KMS-11 (cell line): ENCODE measurements at regions not wholly inside any gene's neighbourhood (a gene's known extent, or its start where the extent isn't known, plus 50 kb on each side); places are given as distances from the start of the nearest gene placed in this dataset.

Experiments
- H2AFZ ChIP-seq: fragments of 200-600 bp; sonication (generic); 2 replicates; pipeline ENCODE4 v1.6.1; 2016; ENCODE audit warnings: antibody characterized with exemption, mixed run types, low read depth
- H3K27ac ChIP-seq: fragments of 200-600 bp; sonication (generic); 2 replicates; pipeline ENCODE4 v1.6.1; 2016; ENCODE audit warnings: mild to moderate bottlenecking, mixed run types
- H3K27me3 ChIP-seq: fragments of 200-600 bp; sonication (generic); 2 replicates; pipeline ENCODE4 v1.6.1; 2017; ENCODE audit warnings: mild to moderate bottlenecking, low read depth, mixed run types, moderate library complexity; ENCODE audit not compliant: insufficient read depth
- H3K36me3 ChIP-seq: fragments of 200-600 bp; sonication (generic); 2 replicates; pipeline ENCODE4 v1.6.1; 2017; ENCODE audit warnings: mild to moderate bottlenecking, mixed run types; ENCODE audit not compliant: insufficient read depth
- H3K4me1 ChIP-seq: fragments of 200-600 bp; sonication (generic); 2 replicates; pipeline ENCODE4 v1.6.1; 2016; ENCODE audit warnings: mild to moderate bottlenecking, low read depth, mixed run types; ENCODE audit not compliant: poor library complexity, severe bottlenecking
- H3K4me2 ChIP-seq: fragments of 200-600 bp; sonication (generic); 2 replicates; pipeline ENCODE4 v1.7.0; 2016; ENCODE audit warnings: mild to moderate bottlenecking, mixed run types
- H3K4me3 ChIP-seq: fragments of 200-600 bp; sonication (generic); IDR thresholded peaks from 2 replicates; pipeline ENCODE4 v1.6.1; 2017; ENCODE audit warnings: low read depth, low read length, mixed read lengths; ENCODE audit not compliant: insufficient read depth
- H3K79me2 ChIP-seq: fragments of 200-600 bp; sonication (generic); 2 replicates; pipeline ENCODE4 v1.6.1; 2016; ENCODE audit warnings: low read depth, mixed run types; ENCODE audit not compliant: insufficient read depth
- H3K9ac ChIP-seq: fragments of 200-600 bp; sonication (generic); 2 replicates; pipeline ENCODE4 v1.6.1; 2016; ENCODE audit warnings: mild to moderate bottlenecking, mixed run types
- H4K20me1 ChIP-seq: fragments of 200-600 bp; sonication (generic); 2 replicates; pipeline ENCODE4 v1.6.1; 2016; ENCODE audit warnings: mild to moderate bottlenecking, mixed run types; ENCODE audit not compliant: insufficient read depth
- TF ChIP-seq, protein P1 (sequence below): fragments of 200-600 bp; sonication (generic); conservative IDR thresholded peaks from 2 replicates; pipeline ENCODE4 v1.6.1; 2017; ENCODE audit warnings: low read depth, mild to moderate bottlenecking, antibody characterized with exemption, low read length, moderate library complexity, mixed read lengths

DNA sequence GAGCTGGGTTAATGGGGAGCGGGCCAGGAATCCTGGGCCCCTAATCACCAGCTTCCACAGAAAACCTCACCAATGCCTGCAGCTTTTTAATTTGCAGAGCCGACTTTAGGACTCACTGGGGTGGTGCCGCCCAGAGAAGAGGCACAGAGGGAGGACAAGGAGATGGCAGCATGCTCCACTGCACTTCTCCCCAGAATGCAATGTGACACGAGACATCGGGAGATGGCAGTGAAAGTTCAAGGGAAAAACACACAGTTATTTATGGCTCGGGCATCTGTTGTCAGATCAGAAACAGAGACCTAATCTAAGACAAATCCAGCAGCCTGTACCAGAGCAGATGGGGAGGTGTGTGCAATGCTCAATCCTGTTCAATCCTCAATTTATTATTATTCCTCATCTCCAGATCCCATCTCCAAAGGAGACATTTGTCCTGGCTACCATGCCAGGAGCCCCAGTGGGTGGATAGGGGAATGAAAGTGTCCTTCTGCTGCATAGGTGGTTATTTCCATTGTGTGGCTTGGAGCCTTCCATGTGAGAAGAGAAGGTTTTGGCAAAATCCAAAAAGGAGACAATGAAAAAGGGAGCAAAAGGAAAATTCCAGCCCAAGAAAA lies 250.0 kb downstream of the NXPE2 start:
- TF ChIP-seq, protein P1, sequence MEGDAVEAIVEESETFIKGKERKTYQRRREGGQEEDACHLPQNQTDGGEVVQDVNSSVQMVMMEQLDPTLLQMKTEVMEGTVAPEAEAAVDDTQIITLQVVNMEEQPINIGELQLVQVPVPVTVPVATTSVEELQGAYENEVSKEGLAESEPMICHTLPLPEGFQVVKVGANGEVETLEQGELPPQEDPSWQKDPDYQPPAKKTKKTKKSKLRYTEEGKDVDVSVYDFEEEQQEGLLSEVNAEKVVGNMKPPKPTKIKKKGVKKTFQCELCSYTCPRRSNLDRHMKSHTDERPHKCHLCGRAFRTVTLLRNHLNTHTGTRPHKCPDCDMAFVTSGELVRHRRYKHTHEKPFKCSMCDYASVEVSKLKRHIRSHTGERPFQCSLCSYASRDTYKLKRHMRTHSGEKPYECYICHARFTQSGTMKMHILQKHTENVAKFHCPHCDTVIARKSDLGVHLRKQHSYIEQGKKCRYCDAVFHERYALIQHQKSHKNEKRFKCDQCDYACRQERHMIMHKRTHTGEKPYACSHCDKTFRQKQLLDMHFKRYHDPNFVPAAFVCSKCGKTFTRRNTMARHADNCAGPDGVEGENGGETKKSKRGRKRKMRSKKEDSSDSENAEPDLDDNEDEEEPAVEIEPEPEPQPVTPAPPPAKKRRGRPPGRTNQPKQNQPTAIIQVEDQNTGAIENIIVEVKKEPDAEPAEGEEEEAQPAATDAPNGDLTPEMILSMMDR = no peak
- Histone ChIP-seq H3K4me3 (no peak overlapping the region), H3K4me1 (no peaks in the 10 kb centered on the region), H4K20me1 (no peaks in the 10 kb centered on the region), H3K27ac (no peak overlapping the region), H3K36me3 (no peaks in the 10 kb centered on the region), H3K79me2 (no peaks in the 10 kb centered on the region), H3K27me3 (no peaks in the 10 kb centered on the region), H2AFZ (no peak overlapping the region), H3K4me2 (no peak overlapping the region), H3K9ac (no peak overlapping the region)

DNA sequence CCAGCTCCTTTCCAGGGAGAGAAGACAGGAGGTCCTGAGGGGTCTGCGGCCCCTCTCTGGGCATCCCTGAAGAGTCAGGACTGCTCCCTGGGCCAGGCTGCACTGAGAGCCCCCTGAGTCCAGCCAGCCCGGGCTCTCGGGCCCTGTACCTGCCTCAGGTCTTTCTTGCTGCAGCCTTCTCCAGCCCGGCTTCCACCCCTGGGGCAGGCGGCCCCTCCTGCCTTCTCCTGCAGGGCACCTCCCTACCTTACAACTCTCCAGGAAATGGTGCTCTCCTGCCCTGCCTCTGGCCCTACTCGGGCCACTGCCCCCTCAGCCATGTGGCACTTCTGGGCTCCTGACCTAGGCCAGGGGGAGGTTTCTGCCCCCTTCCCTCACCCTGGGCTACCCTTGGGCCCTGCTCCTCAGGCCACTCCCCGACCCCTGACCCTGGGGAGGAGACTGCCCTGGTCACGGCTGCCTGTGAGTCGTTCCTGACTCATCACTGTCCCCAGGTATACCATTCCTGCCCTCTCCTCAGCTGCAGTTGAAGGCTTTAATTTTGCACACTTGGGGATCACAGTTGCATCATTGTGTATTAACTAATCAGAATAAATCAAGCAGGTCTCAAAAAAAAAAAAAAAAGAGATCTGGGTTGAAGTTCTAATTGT lies 251.1 kb downstream of the NXPE2 start:
- H3K79me2 ChIP-seq = no peaks in the 10 kb centered on the region
- H3K9ac ChIP-seq = no peak overlapping the region
- no peak overlapping the region for H3K4me2 ChIP-seq
- no peak overlapping the region for H3K27ac ChIP-seq
- no peak overlapping the region for H2AFZ ChIP-seq
- no peak overlapping the region for H3K4me3 ChIP-seq
- TF ChIP-seq, protein P1 = no peak
- H3K27me3 ChIP-seq = no peaks in the 10 kb centered on the region
- H3K36me3 ChIP-seq = no peaks in the 10 kb centered on the region
- H4K20me1 ChIP-seq = no peaks in the 10 kb centered on the region
- no peaks in the 10 kb centered on the region for H3K4me1 ChIP-seq

DNA sequence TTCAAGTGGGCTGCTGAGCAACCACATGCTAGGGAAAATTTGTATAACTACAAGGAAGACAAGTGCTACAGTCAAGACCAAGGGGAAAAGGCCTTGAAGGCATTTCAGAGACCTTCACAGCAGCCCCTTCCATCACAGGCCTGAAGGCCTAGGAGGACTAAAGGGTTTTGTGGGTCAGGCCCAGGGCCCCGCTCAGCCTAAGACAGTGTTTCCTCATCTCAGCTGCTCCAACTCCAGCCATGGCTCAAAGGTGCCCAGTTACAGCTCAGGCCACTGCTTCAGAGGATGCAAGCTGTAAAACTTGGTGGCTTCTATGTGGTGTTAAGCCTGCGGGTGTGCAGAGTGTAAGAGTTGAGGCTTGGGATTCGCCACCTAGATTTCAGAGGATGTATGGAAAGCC lies 260.5 kb downstream of the NXPE2 start:
- Histone ChIP-seq H2AFZ (no peak overlapping the region), H3K4me3 (no peak overlapping the region), H3K9ac (no peak overlapping the region), H4K20me1 (no peaks in the 10 kb centered on the region), H3K4me1 (no peaks in the 10 kb centered on the region), H3K79me2 (no peaks in the 10 kb centered on the region), H3K27ac (no peak overlapping the region), H3K36me3 (no peaks in the 10 kb centered on the region), H3K27me3 (no peaks in the 10 kb centered on the region), H3K4me2 (no peak overlapping the region)
- TF ChIP-seq, protein P1 = no peak

DNA sequence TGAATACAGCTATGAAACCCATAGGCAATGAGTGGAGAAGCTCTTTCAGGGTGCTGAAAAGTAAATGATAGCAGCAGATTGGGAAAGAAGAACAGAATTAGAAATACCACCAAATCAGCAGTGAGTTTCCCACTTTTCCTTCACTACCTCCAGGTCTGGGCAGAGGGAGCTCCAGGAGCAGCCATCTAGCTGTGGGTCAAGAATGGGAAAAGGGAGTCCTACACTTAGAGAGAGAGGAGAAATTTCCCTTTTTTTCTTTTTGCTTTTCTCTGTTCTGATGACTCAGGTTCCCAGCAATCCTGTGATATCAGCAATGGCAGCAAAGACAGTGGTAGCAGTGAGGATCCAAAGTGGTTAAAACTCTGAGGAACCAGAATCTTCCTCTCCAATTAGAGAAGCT lies 263.9 kb downstream of the NXPE2 start:
- Histone ChIP-seq H3K9ac (no peak overlapping the region), H3K4me1 (no peaks in the 10 kb centered on the region), H3K4me3 (no peak overlapping the region), H3K36me3 (no peaks in the 10 kb centered on the region), H3K4me2 (no peak overlapping the region), H3K27me3 (no peaks in the 10 kb centered on the region), H4K20me1 (no peaks in the 10 kb centered on the region), H3K27ac (no peak overlapping the region), H2AFZ (no peak overlapping the region), H3K79me2 (no peaks in the 10 kb centered on the region)
- TF ChIP-seq, protein P1 = no peak
